Caco-2 (cell line): ENCODE measurements at regions not wholly inside any gene's neighbourhood (a gene's known extent, or its start where the extent isn't known, plus 50 kb on each side); places are given as distances from the start of the nearest gene placed in this dataset.

Source experiments
- BruUV-seq: library from RNA; stranded (reverse); fragments of 400-500 nt; replicated peaks from 2 replicates; lab custom pipeline; 2021; lab: Mats Ljungman, UMichigan
- CTCF ChIA-PET: fragments of 300-600 bp; sonication (Branson Sonifier 250); formaldehyde crosslinking; loops from one replicate; lab custom pipeline; 2022; ENCODE audit warnings: antibody characterized with exemption; lab: Charles Lee
- POLR2A ChIA-PET: fragments of 300-600 bp; sonication (Branson Sonifier 250); formaldehyde crosslinking; loops from one replicate; lab custom pipeline; 2022; ENCODE audit warnings: antibody characterized with exemption; lab: Charles Lee
- DNase-seq, 2 experiments: peaks; one replicate each; pipeline versions ENCODE4 v3.0.0 to v3.0.0-alpha.2; 2020 to 2022
- H3K27me3 ChIP-seq: replicated peaks from 2 replicates; pipeline ENCODE4 v1.6.0; 2011; ENCODE audit warnings: low read length; ENCODE audit not compliant: control insufficient read depth, insufficient read depth
- H3K36me3 ChIP-seq: 2 replicates; pipeline ENCODE4 v1.5.1; 2011; ENCODE audit warnings: low read length; ENCODE audit not compliant: control insufficient read depth, insufficient read depth
- H3K4me1 ChIP-seq: fragments of 250-450 bp; sonication (Bioruptor Pico); 2 replicates; pipeline ENCODE4 v1.5.1; 2020; ENCODE audit warnings: mild to moderate bottlenecking
- H3K4me3 ChIP-seq: 2 replicates; pipeline ENCODE4 v1.5.1; 2011; ENCODE audit warnings: low read depth, mild to moderate bottlenecking, control low read depth, low read length
- H3K9me3 ChIP-seq: fragments of 250-450 bp; sonication (Bioruptor Pico); 2 replicates; pipeline ENCODE4 v1.5.1; 2020; ENCODE audit warnings: mild to moderate bottlenecking, moderate library complexity
- H3K27ac Mint-ChIP-seq: one replicate; pipeline ENCODE4 v1.8.0; 2022; ENCODE audit warnings: mixed read lengths; ENCODE audit not compliant: unreplicated experiment
- H3K27me3 Mint-ChIP-seq: one replicate; pipeline ENCODE4 v1.8.0; 2022; ENCODE audit warnings: mixed read lengths; ENCODE audit not compliant: insufficient read depth, unreplicated experiment
- H3K36me3 Mint-ChIP-seq: one replicate; pipeline ENCODE4 v1.8.0; 2022; ENCODE audit warnings: mild to moderate bottlenecking, mixed read lengths; ENCODE audit not compliant: insufficient read depth, unreplicated experiment
- H3K4me1 Mint-ChIP-seq: one replicate; pipeline ENCODE4 v1.8.0; 2022; ENCODE audit warnings: low read depth, mixed read lengths; ENCODE audit not compliant: unreplicated experiment
- H3K4me3 Mint-ChIP-seq: one replicate; pipeline ENCODE4 v1.8.0; 2022; ENCODE audit warnings: mild to moderate bottlenecking, moderate library complexity, mixed read lengths; ENCODE audit not compliant: unreplicated experiment
- H3K9me3 Mint-ChIP-seq: one replicate; pipeline ENCODE4 v1.8.0; 2022; ENCODE audit warnings: mixed read lengths; ENCODE audit not compliant: unreplicated experiment
- CTCF ChIP-seq, 2 experiments: fragments of 200-600 bp in 1 of 2; IDR thresholded peaks; 1 replicate in 1 of 2; 2 replicates in 1 of 2; pipeline versions ENCODE4 v1.5.1 to v1.8.0; 2011 to 2022; ENCODE audit warnings: antibody characterized with exemption in 1 of 2, control low read depth in 1 of 2, inconsistent platforms in 1 of 2, low read depth in 1 of 2, low read length in 1 of 2, mild to moderate bottlenecking in 1 of 2, moderate library complexity in 1 of 2; ENCODE audit not compliant: insufficient read depth in 1 of 2, severe bottlenecking in 1 of 2, unreplicated experiment in 1 of 2
- intact Hi-C: fragments of 100-400 bp; cut with micrococcal nuclease; formaldehyde crosslinking; loops from one replicate; pipeline ENCODE4 v1.10.0; 2022; ENCODE audit not compliant: unreplicated experiment

GRCh38 chr21:24826822-24827221 is 780.5 kb downstream of the MRPL39 start:
- DNase-seq: no peak
- ChIA-PET CTCF (no interaction called here), POLR2A (no interaction called here)
- Histone ChIP-seq H3K9me3 (no peaks in the 10 kb centered on the region), H3K4me3 (no peak overlapping the region), H3K36me3 (no peaks in the 10 kb centered on the region), H3K27me3 (no peaks in the 10 kb centered on the region), H3K4me1 (no peaks in the 10 kb centered on the region)
- BruUV-seq: no TSS peak
- no peak for TF ChIP-seq CTCF (IDR thresholded peaks at IDR 0.05; ENCODE audit: insufficient read depth in 1 of 2, low read depth in 1 of 2, low read length in 1 of 2, severe bottlenecking in 1 of 2, unreplicated experiment in 1 of 2)
- H3K4me3 Mint-ChIP-seq: no peak overlapping the region
- no peaks in the 10 kb centered on the region for H3K4me1 Mint-ChIP-seq
- intact Hi-C loops: no loop called here
- no peak overlapping the region for H3K27ac Mint-ChIP-seq
- no peaks in the 10 kb centered on the region for H3K27me3 Mint-ChIP-seq
- H3K36me3 Mint-ChIP-seq: no peaks in the 10 kb centered on the region
- H3K9me3 Mint-ChIP-seq: no peaks in the 10 kb centered on the region

- Histone ChIP-seq H3K36me3 (no peaks in the 10 kb centered on the region), H3K27me3 (no peaks in the 10 kb centered on the region), H3K4me1 (no peaks in the 10 kb centered on the region), H3K4me3 (no peak overlapping the region), H3K9me3 (no peaks in the 10 kb centered on the region)
- Mint-ChIP-seq H3K36me3 (no peaks in the 10 kb centered on the region), H3K27me3 (no peaks in the 10 kb centered on the region), H3K4me3 (no peak overlapping the region), H3K27ac (no peak overlapping the region), H3K9me3 (no peaks in the 10 kb centered on the region), H3K4me1 (no peaks in the 10 kb centered on the region)
- no peak for TF ChIP-seq CTCF (IDR thresholded peaks at IDR 0.05; ENCODE audit: insufficient read depth in 1 of 2, low read depth in 1 of 2, low read length in 1 of 2, severe bottlenecking in 1 of 2, unreplicated experiment in 1 of 2)
- ChIA-PET POLR2A (no interaction called here), CTCF (no interaction called here)
- intact Hi-C loops: no loop called here
- no peak for DNase-seq
- no TSS peak for BruUV-seq
Measured at GRCh38 chr21:24825348-24825747, 781.9 kb downstream of the MRPL39 start.

GRCh38 chr21:24824209-24824608 is 783.1 kb downstream of the MRPL39 start:
- intact Hi-C loops: no loop called here
- Mint-ChIP-seq H3K9me3 (no peaks in the 10 kb centered on the region), H3K36me3 (no peaks in the 10 kb centered on the region), H3K4me3 (no peak overlapping the region), H3K27me3 (no peaks in the 10 kb centered on the region), H3K4me1 (no peaks in the 10 kb centered on the region), H3K27ac (no peak overlapping the region)
- POLR2A ChIA-PET: no interaction called here
- no peak for TF ChIP-seq CTCF (IDR thresholded peaks at IDR 0.05; ENCODE audit: insufficient read depth in 1 of 2, low read depth in 1 of 2, low read length in 1 of 2, severe bottlenecking in 1 of 2, unreplicated experiment in 1 of 2)
- Histone ChIP-seq H3K9me3 (no peaks in the 10 kb centered on the region), H3K4me1 (no peaks in the 10 kb centered on the region), H3K36me3 (no peaks in the 10 kb centered on the region), H3K27me3 (no peaks in the 10 kb centered on the region), H3K4me3 (no peak overlapping the region)
- BruUV-seq: no TSS peak
- CTCF ChIA-PET: no interaction called here
- DNase-seq: no peak
